ENCODE measurements at regions not wholly inside any gene's neighbourhood (a gene's known extent, or its start where the extent isn't known, plus 50 kb on each side); places are given as distances from the start of the nearest gene placed in this dataset.

- DNase-seq (ENCODE audit: low read depth), result no peak
- H3K4me3 ChIP-seq (ENCODE audit: low read depth, low read length), result no peak overlapping the region
- TF ChIP-seq CTCF (IDR thresholded peaks at IDR 0.05; ENCODE audit: control insufficient read depth, extremely low read depth, insufficient read depth), result no peak
Measured at GRCh38 chr9:88689509-88690298, 154.7 kb downstream of the NXNL2 start.

GRCh38 chr9:88690628-88691027, 155.7 kb downstream of the NXNL2 start:
- TF ChIP-seq CTCF (IDR thresholded peaks at IDR 0.05; ENCODE audit: control insufficient read depth, extremely low read depth, insufficient read depth), result no peak
- H3K4me3 ChIP-seq (ENCODE audit: low read depth, low read length), result no peak overlapping the region

GRCh38 chr9:88691091-88691490, 156.1 kb downstream of the NXNL2 start:
- H3K4me3 ChIP-seq (ENCODE audit: low read depth, low read length), result no peak overlapping the region
- no peak for DNase-seq (ENCODE audit: low read depth)
- no peak for TF ChIP-seq CTCF (IDR thresholded peaks at IDR 0.05; ENCODE audit: control insufficient read depth, extremely low read depth, insufficient read depth)

More at GRCh38 chr9:88690628-88691027, 155.7 kb downstream of the NXNL2 start:
- DNase-seq (ENCODE audit: low read depth), result no peak

- no peak for TF ChIP-seq CTCF (IDR thresholded peaks at IDR 0.05; ENCODE audit: control insufficient read depth, extremely low read depth, insufficient read depth)
- DNase-seq (ENCODE audit: low read depth), result no peak
Measured at GRCh38 chr9:88691811-88692210, 156.8 kb downstream of the NXNL2 start.

GRCh38 chr9:88692827-88693226, 157.8 kb downstream of the NXNL2 start:
- no peak for DNase-seq (ENCODE audit: low read depth)
- no peak overlapping the region for H3K4me3 ChIP-seq (ENCODE audit: low read depth, low read length)
- no peak for TF ChIP-seq CTCF (IDR thresholded peaks at IDR 0.05; ENCODE audit: control insufficient read depth, extremely low read depth, insufficient read depth)

More at GRCh38 chr9:88691811-88692210, 156.8 kb downstream of the NXNL2 start:
- H3K4me3 ChIP-seq (ENCODE audit: low read depth, low read length), result no peak overlapping the region

GRCh38 chr9:88694625-88695024, 159.6 kb downstream of the NXNL2 start:
- no peak for TF ChIP-seq CTCF (IDR thresholded peaks at IDR 0.05; ENCODE audit: control insufficient read depth, extremely low read depth, insufficient read depth)
- H3K4me3 ChIP-seq (ENCODE audit: low read depth, low read length), result no peak overlapping the region
- DNase-seq (ENCODE audit: low read depth), result no peak

GRCh38 chr9:88696501-88696900, 161.5 kb downstream of the NXNL2 start:
- TF ChIP-seq CTCF (IDR thresholded peaks at IDR 0.05; ENCODE audit: control insufficient read depth, extremely low read depth, insufficient read depth), result no peak
- DNase-seq (ENCODE audit: low read depth), result no peak
- H3K4me3 ChIP-seq (ENCODE audit: low read depth, low read length), result no peak overlapping the region
